H1 (cell line): ENCODE measurements at regions not wholly inside any gene's neighbourhood (a gene's known extent, or its start where the extent isn't known, plus 50 kb on each side); places are given as distances from the start of the nearest gene placed in this dataset.

ENCODE experiments used
- CTCF ChIA-PET: fragments of 300-600 bp; sonication (Branson Sonifier 250); formaldehyde crosslinking; loops from one replicate; lab custom pipeline; 2021; ENCODE audit not compliant: partially characterized antibody; lab: Charles Lee
- POLR2A ChIA-PET: fragments of 300-600 bp; sonication (Branson Sonifier 250); formaldehyde crosslinking; loops from one replicate; lab custom pipeline; 2021; ENCODE audit warnings: inconsistent platforms; ENCODE audit not compliant: partially characterized antibody; lab: Charles Lee
- DNase-seq, 2 experiments: peaks; one replicate each; pipeline versions ENCODE4 v3.0.0 to v3.0.0-alpha.2; 2010 to 2022; ENCODE audit warnings: low spot score in 2 of 2, low read depth in 1 of 2, mixed read lengths in 1 of 2
- FAIRE-seq: peaks from 2 replicates; lab custom pipeline; 2011; peaks lifted over from hg19 to GRCh38; lab: Jason Lieb, UNC
- H2AFZ ChIP-seq: 2 replicates; pipeline ENCODE4 v1.8.1; 2012; ENCODE audit warnings: low read length, inconsistent platforms
- H2AK5ac ChIP-seq: 2 replicates; pipeline ENCODE4 v1.6.1; 2013; ENCODE audit warnings: low read depth, low read length
- H2BK120ac ChIP-seq: replicated peaks from 2 replicates; pipeline ENCODE3; 2013; ENCODE audit warnings: low read depth, low read length, inconsistent platforms
- H2BK12ac ChIP-seq: 2 replicates; pipeline ENCODE4 v1.6.1; 2013; ENCODE audit warnings: low read depth, low read length
- H2BK15ac ChIP-seq: 2 replicates; pipeline ENCODE4 v1.6.1; 2013; ENCODE audit warnings: low read length
- H2BK20ac ChIP-seq: 2 replicates; pipeline ENCODE4 v1.6.1; 2013; ENCODE audit warnings: low read length
- H2BK5ac ChIP-seq: 2 replicates; pipeline ENCODE4 v1.6.1; 2013; ENCODE audit warnings: low read depth, low read length
- H3K14ac ChIP-seq: 2 replicates; pipeline ENCODE4 v1.6.1; 2013; ENCODE audit warnings: inconsistent platforms; ENCODE audit not compliant: insufficient read length
- H3K18ac ChIP-seq: 2 replicates; pipeline ENCODE4 v1.6.1; 2013; ENCODE audit warnings: low read length; ENCODE audit errors: extremely low read depth
- H3K23ac ChIP-seq: 2 replicates; pipeline ENCODE4 v1.6.1; 2013; ENCODE audit warnings: inconsistent platforms; ENCODE audit not compliant: insufficient read length
- H3K23me2 ChIP-seq: 2 replicates; pipeline ENCODE4 v1.6.1; 2013; ENCODE audit warnings: low read depth, low read length
- H3K27ac ChIP-seq: 2 replicates; pipeline ENCODE4 v1.6.1; 2011; ENCODE audit warnings: low read depth, low read length, inconsistent platforms
- H3K27me3 ChIP-seq, 4 experiments: replicated peaks in 1 of 4; 1 replicate in 1 of 4; 2 replicates in 3 of 4; pipeline versions ENCODE4 v1.6.1 to v1.8.1; 2011 to 2013; ENCODE audit warnings: low read length in 3 of 4, mild to moderate bottlenecking in 3 of 4, inconsistent platforms in 2 of 4, mixed read lengths in 2 of 4, moderate library complexity in 1 of 4; ENCODE audit not compliant: control insufficient read depth in 3 of 4, insufficient read depth in 3 of 4; ENCODE audit errors: extremely low read depth in 1 of 4
- H3K36me3 ChIP-seq, 4 experiments: 2 replicates each; pipeline versions ENCODE4 v1.6.1 to v1.8.1; 2011 to 2013; ENCODE audit warnings: mild to moderate bottlenecking in 4 of 4, low read length in 3 of 4, moderate library complexity in 2 of 4, control low read depth in 1 of 4, inconsistent platforms in 1 of 4; ENCODE audit not compliant: insufficient read depth in 4 of 4, control insufficient read depth in 2 of 4
- H3K4ac ChIP-seq: replicated peaks from 2 replicates; pipeline ENCODE3; 2013; ENCODE audit warnings: low read length, low read depth, mixed read lengths, inconsistent platforms; ENCODE audit not compliant: insufficient read length
- H3K4me1 ChIP-seq, 4 experiments: replicated peaks in 1 of 4; 1 replicate in 1 of 4; 2 replicates in 3 of 4; pipeline versions ENCODE4 v1.6.1 to v1.8.1; 2011 to 2013; ENCODE audit warnings: low read length in 3 of 4, inconsistent platforms in 2 of 4, mixed read lengths in 1 of 4; ENCODE audit not compliant: insufficient read depth in 4 of 4, control insufficient read depth in 3 of 4
- H3K4me2 ChIP-seq, 2 experiments: 2 replicates each; pipeline versions ENCODE4 v1.6.1 to v1.8.1; 2011 to 2013; ENCODE audit warnings: low read depth in 2 of 2, low read length in 2 of 2, control low read depth in 1 of 2, inconsistent platforms in 1 of 2, mild to moderate bottlenecking in 1 of 2; ENCODE audit not compliant: insufficient read depth in 1 of 2
- H3K4me3 ChIP-seq, 4 experiments: fragments of 200-600, 300-600 bp in 1 of 4; sonication (generic), shearing (Covaris generic), sonication (Bioruptor Twin) in 1 of 4; 2 replicates each; pipeline versions ENCODE4 v1.5.1 to v1.8.1; 2011 to 2016; ENCODE audit warnings: low read length in 4 of 4, low read depth in 3 of 4, control low read depth in 2 of 4, inconsistent platforms in 2 of 4, mild to moderate bottlenecking in 2 of 4, mixed read lengths in 1 of 4, moderate library complexity in 1 of 4; ENCODE audit not compliant: insufficient read depth in 2 of 4; ENCODE audit errors: extremely low read depth in 1 of 4
- H3K56ac ChIP-seq: replicated peaks from 2 replicates; pipeline ENCODE3; 2013; ENCODE audit warnings: low read depth, mild to moderate bottlenecking, mixed read lengths, low read length, inconsistent platforms; ENCODE audit not compliant: insufficient read length
- H3K79me1 ChIP-seq: 2 replicates; pipeline ENCODE4 v1.6.1; 2013; ENCODE audit warnings: low read depth, low read length, control low read depth
- H3K79me2 ChIP-seq, 2 experiments: 2 replicates each; pipeline versions ENCODE4 v1.6.1 to v1.8.1; 2012 to 2013; ENCODE audit warnings: low read length in 2 of 2, mild to moderate bottlenecking in 2 of 2, inconsistent platforms in 1 of 2; ENCODE audit not compliant: insufficient read depth in 2 of 2, control insufficient read depth in 1 of 2
- H3K9ac ChIP-seq, 4 experiments: replicated peaks in 1 of 4; 1 replicate in 1 of 4; 2 replicates in 3 of 4; pipeline versions ENCODE4 v1.6.1 to v1.8.1; 2011 to 2013; ENCODE audit warnings: low read depth in 3 of 4, low read length in 3 of 4, control low read depth in 2 of 4, mild to moderate bottlenecking in 2 of 4, moderate library complexity in 2 of 4, inconsistent platforms in 1 of 4; ENCODE audit errors: extremely low read depth in 1 of 4
- H3K9me3 ChIP-seq, 2 experiments: 2 replicates each; pipeline versions ENCODE4 v1.6.1 to v1.8.1; 2012 to 2013; ENCODE audit warnings: mild to moderate bottlenecking in 2 of 2, moderate library complexity in 2 of 2, control low read depth in 1 of 2, inconsistent platforms in 1 of 2, low read depth in 1 of 2, low read length in 1 of 2, mixed read lengths in 1 of 2; ENCODE audit not compliant: insufficient read depth in 2 of 2
- H4K20me1 ChIP-seq, 2 experiments: replicated peaks in 1 of 2; 2 replicates each; pipeline versions ENCODE3 to v1.8.1; 2011 to 2013; ENCODE audit warnings: inconsistent platforms in 2 of 2, low read length in 2 of 2, mild to moderate bottlenecking in 1 of 2; ENCODE audit not compliant: insufficient read depth in 2 of 2, control insufficient read depth in 1 of 2
- H4K5ac ChIP-seq: 2 replicates; pipeline ENCODE4 v1.6.1; 2013; ENCODE audit warnings: low read length, low read depth, mixed read lengths, inconsistent platforms; ENCODE audit not compliant: insufficient read length
- H4K8ac ChIP-seq: 2 replicates; pipeline ENCODE4 v1.8.0; 2013; ENCODE audit warnings: mild to moderate bottlenecking, moderate library complexity, low read length, inconsistent platforms; ENCODE audit not compliant: insufficient read depth; ENCODE audit errors: extremely low read depth
- H4K91ac ChIP-seq: replicated peaks from 2 replicates; pipeline ENCODE3; 2013; ENCODE audit warnings: low read length, mixed read lengths, inconsistent platforms; ENCODE audit not compliant: insufficient read length
- BCL11A ChIP-seq, 2 experiments: IDR thresholded peaks; one replicate each; pipeline ENCODE4 v1.6.1; 2011; ENCODE audit warnings: low read depth in 2 of 2, low read length in 2 of 2, mild to moderate bottlenecking in 2 of 2
- CBX5 ChIP-seq: fragments of 300-800, 300-1000 bp; sonication (generic); IDR thresholded peaks from 2 replicates; pipeline ENCODE4 v1.7.1; 2016; ENCODE audit warnings: antibody characterized with exemption, low read length, low read depth
- CEBPB ChIP-seq: IDR thresholded peaks from 2 replicates; pipeline ENCODE4 v1.6.1; 2012; ENCODE audit warnings: low read depth, low read length
- CTBP2 ChIP-seq: IDR thresholded peaks from 2 replicates; pipeline ENCODE4 v1.7.0; 2011; ENCODE audit warnings: borderline replicate concordance, mild to moderate bottlenecking, moderate library complexity, mixed read lengths, low read length; ENCODE audit not compliant: insufficient read depth, insufficient read length
- EP300 ChIP-seq, 2 experiments: IDR thresholded peaks; 1 replicate in 1 of 2; 2 replicates in 1 of 2; pipeline ENCODE4 v1.6.1; 2011 to 2012; ENCODE audit warnings: low read depth in 2 of 2, low read length in 2 of 2, mild to moderate bottlenecking in 2 of 2, borderline replicate concordance in 1 of 2, inconsistent platforms in 1 of 2, moderate library complexity in 1 of 2
- EZH2 ChIP-seq: fragments of 200-600 bp; sonication (generic); IDR thresholded peaks from 2 replicates; pipeline ENCODE4 v1.7.1; 2012; ENCODE audit warnings: low read depth, mild to moderate bottlenecking, moderate library complexity, low read length, inconsistent platforms; ENCODE audit not compliant: severe bottlenecking
- GTF2F1 ChIP-seq: IDR thresholded peaks from 2 replicates; pipeline ENCODE4 v1.6.1; 2012; ENCODE audit warnings: low read depth, low read length, improper control_type of control experiment, borderline replicate concordance
- JUN ChIP-seq: IDR thresholded peaks from 2 replicates; pipeline ENCODE4 v1.6.1; 2011; ENCODE audit warnings: low read depth, mild to moderate bottlenecking, improper control_type of control experiment, low read length
- JUND ChIP-seq: IDR thresholded peaks from 2 replicates; pipeline ENCODE4 v1.6.1; 2011; ENCODE audit warnings: mild to moderate bottlenecking, improper control_type of control experiment, low read length
- NRF1 ChIP-seq: IDR thresholded peaks from 2 replicates; pipeline ENCODE4 v1.6.1; 2011; ENCODE audit warnings: mild to moderate bottlenecking, low read depth, low read length, improper control_type of control experiment
- SIN3A ChIP-seq, 2 experiments: IDR thresholded peaks in 1 of 2; conservative IDR thresholded peaks in 1 of 2; 2 replicates each; pipeline ENCODE4 v1.6.1; 2011 to 2012; ENCODE audit warnings: low read length in 2 of 2, improper control_type of control experiment in 1 of 2, low read depth in 1 of 2, mild to moderate bottlenecking in 1 of 2
- SP1 ChIP-seq: IDR thresholded peaks from 2 replicates; pipeline ENCODE4 v1.6.1; 2011; ENCODE audit warnings: low read depth, low read length
- SP2 ChIP-seq: IDR thresholded peaks from 2 replicates; pipeline ENCODE4 v1.6.1; 2012; ENCODE audit warnings: mild to moderate bottlenecking, low read length, inconsistent platforms
- TBP ChIP-seq: IDR thresholded peaks from 2 replicates; pipeline ENCODE4 v1.6.1; 2011; ENCODE audit warnings: low read depth, low read length, improper control_type of control experiment
- TCF12 ChIP-seq: IDR thresholded peaks from 2 replicates; pipeline ENCODE4 v1.6.1; 2011; ENCODE audit warnings: low read depth, mild to moderate bottlenecking, low read length
- ZNF274 ChIP-seq: IDR thresholded peaks from 2 replicates; pipeline ENCODE4 v1.7.0; 2012; ENCODE audit warnings: low read length, borderline replicate concordance; ENCODE audit errors: extremely low read depth
- WGBS, 2 experiments: shearing (Covaris generic) in 1 of 2; methylation state at CpG; one replicate each; pipeline versions ENCODE4 v1.1.6 to v1.1.7; 2013 to 2015; ENCODE audit warnings: low lambda C conversion rate in 2 of 2, mixed read lengths in 2 of 2, inconsistent platforms in 1 of 2, low coverage in 1 of 2, missing lambda C conversion rate in 1 of 2; ENCODE audit not compliant: insufficient replicate concordance in 2 of 2, insufficient coverage in 1 of 2, insufficient read length in 1 of 2; ENCODE audit errors: extremely low coverage in 1 of 2, missing lambda C conversion rate in 1 of 2; 5-methylcytosine and 5-hydroxymethylcytosine counted together

DNA sequence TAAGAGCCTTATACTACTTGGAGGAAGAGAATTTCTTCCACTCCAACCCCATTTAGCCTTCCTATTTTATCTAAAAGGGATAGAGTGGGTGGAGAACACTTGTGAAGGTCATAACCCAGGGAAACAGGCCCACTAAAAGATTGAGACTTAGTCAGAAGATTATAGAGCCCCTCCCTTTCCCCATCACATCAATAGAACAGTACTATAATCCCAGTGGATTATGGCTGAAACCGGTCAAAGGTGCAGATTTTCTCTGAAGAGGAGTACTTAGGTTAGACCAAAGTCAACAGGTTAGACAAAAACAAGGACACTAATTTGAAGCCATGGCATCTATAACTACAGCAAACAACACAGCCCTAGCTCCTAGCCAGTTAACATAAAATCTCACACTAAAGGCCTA is 330.9 kb upstream of the NOX3 start:
- H3K23me2 ChIP-seq, result no peaks in the 10 kb centered on the region
- no peak overlapping the region for H3K18ac ChIP-seq
- no peak overlapping the region for H3K4me2 ChIP-seq
- POLR2A ChIA-PET, result no interaction called here
- no peak overlapping the region for H3K9ac ChIP-seq
- H3K9me3 ChIP-seq, result peaks cover 7 to 8% of the 10 kb centered on the region in 2 experiments
- peaks cover 0 to 3% (median 0%) of the 10 kb centered on the region in 4 experiments; a peak in 2 of 7 replicates for H3K4me1 ChIP-seq
- no peak overlapping the region for H3K27ac ChIP-seq
- no peak overlapping the region for H3K4ac ChIP-seq
- no peak overlapping the region for H2AFZ ChIP-seq
- no peak overlapping the region for H2BK15ac ChIP-seq
- no peak overlapping the region for H3K4me3 ChIP-seq
- H3K23ac ChIP-seq, result no peak overlapping the region
- H3K14ac ChIP-seq, result no peak overlapping the region
- no peaks in the 10 kb centered on the region for H3K79me2 ChIP-seq
- no peak overlapping the region for H2BK5ac ChIP-seq
- FAIRE-seq (no peak), DNase-seq (no peak)
- CTCF ChIA-PET, result interaction anchor here (1.3 kb wide), 1 partner anchor 9 kb away, joined by 4 read pairs; no protein-coding TSS in a partner anchor
- no peaks in the 10 kb centered on the region for H3K79me1 ChIP-seq
- no peak overlapping the region for H2BK20ac ChIP-seq
- H4K20me1 ChIP-seq, result no peaks in the 10 kb centered on the region
- no peak overlapping the region for H2AK5ac ChIP-seq
- H4K91ac ChIP-seq, result no peak overlapping the region
- WGBS, 2 experiments, result 93% methylated on average over 1 of the region's 1 CpG; no CpG with 5 or more reads in 1 of the 2 experiments
- H4K5ac ChIP-seq, result no peak overlapping the region
- no peak overlapping the region for H4K8ac ChIP-seq
- H2BK120ac ChIP-seq, result no peak overlapping the region
- no peaks in the 10 kb centered on the region for H3K27me3 ChIP-seq
- H2BK12ac ChIP-seq, result no peak overlapping the region
- no peak overlapping the region for H3K56ac ChIP-seq
- no peaks in the 10 kb centered on the region for H3K36me3 ChIP-seq
- TF ChIP-seq CTBP2, result no peak
- TF ChIP-seq GTF2F1, result no peak
- no peak for TF ChIP-seq EZH2
- no peak for TF ChIP-seq CEBPB
- TF ChIP-seq SP1, result no peak
- TF ChIP-seq SP2, result no peak
- no peak for TF ChIP-seq JUND
- TF ChIP-seq SIN3A (conservative IDR thresholded peaks at IDR 0.05 in 1 of 2, IDR thresholded peaks at IDR 0.05 in 1 of 2; ENCODE audit: low read depth in 1 of 2, low read length in 2 of 2), result no peak
- TF ChIP-seq ZNF274, result no peak
- no peak for TF ChIP-seq JUN
- TF ChIP-seq TCF12, result no peak
- TF ChIP-seq EP300 (IDR thresholded peaks at IDR 0.05; ENCODE audit: borderline replicate concordance in 1 of 2, low read depth in 2 of 2, low read length in 2 of 2), result no peak
- no peak for TF ChIP-seq CBX5
- no peak for TF ChIP-seq TBP
- no peak for TF ChIP-seq BCL11A (IDR thresholded peaks at IDR 0.05; ENCODE audit: low read depth in 2 of 2, low read length in 2 of 2)
- TF ChIP-seq NRF1, result no peak
